Astrocyte (in vitro differentiated cells and primary cell): ENCODE measurements at regions not wholly inside any gene's neighbourhood (a gene's known extent, or its start where the extent isn't known, plus 50 kb on each side); places are given as distances from the start of the nearest gene placed in this dataset.
A peak's percentile ranks its signal among the peaks of the same experiment; 100 is the strongest.

ENCODE experiments used
- DNase-seq: peaks from one replicate; pipeline ENCODE4 v3.0.0-alpha.2; 2010; ENCODE audit warnings: low read depth
- FAIRE-seq: peaks from 2 replicates; lab custom pipeline; 2011; peaks lifted over from hg19 to GRCh38; lab: Jason Lieb, UNC
- H2AFZ ChIP-seq: 2 replicates; pipeline ENCODE4 v1.6.0; 2012; ENCODE audit warnings: low read depth, low read length, inconsistent platforms
- H3K27ac ChIP-seq: 2 replicates; pipeline ENCODE4 v1.5.1; 2011; ENCODE audit warnings: low read depth, low read length, inconsistent platforms
- H3K27me3 ChIP-seq: 2 replicates; pipeline ENCODE4 v1.6.0; 2011; ENCODE audit warnings: low read length, inconsistent platforms; ENCODE audit not compliant: insufficient read depth
- H3K36me3 ChIP-seq: 2 replicates; pipeline ENCODE4 v1.5.1; 2011; ENCODE audit warnings: low read length, inconsistent platforms; ENCODE audit not compliant: insufficient read depth
- H3K4me1 ChIP-seq: 2 replicates; pipeline ENCODE4 v1.5.1; 2011; ENCODE audit warnings: low read length, inconsistent platforms; ENCODE audit not compliant: insufficient read depth
- H3K4me2 ChIP-seq: 2 replicates; pipeline ENCODE4 v1.6.0; 2012; ENCODE audit warnings: low read length, inconsistent platforms
- H3K4me3 ChIP-seq: 2 replicates; pipeline ENCODE4 v1.5.1; 2011; ENCODE audit warnings: low read depth, mild to moderate bottlenecking, low read length, inconsistent platforms; ENCODE audit not compliant: insufficient read depth
- H3K79me2 ChIP-seq: 2 replicates; pipeline ENCODE4 v1.6.0; 2012; ENCODE audit warnings: mild to moderate bottlenecking, low read length, inconsistent platforms; ENCODE audit not compliant: insufficient read depth
- H3K9ac ChIP-seq: 2 replicates; pipeline ENCODE4 v1.6.0; 2012; ENCODE audit warnings: mild to moderate bottlenecking, low read length, inconsistent platforms
- H3K9me3 ChIP-seq: 2 replicates; pipeline ENCODE4 v1.5.1; 2012; ENCODE audit warnings: low read depth, mild to moderate bottlenecking, low read length, inconsistent platforms; ENCODE audit not compliant: insufficient read depth
- H4K20me1 ChIP-seq: 2 replicates; pipeline ENCODE4 v1.6.0; 2012; ENCODE audit warnings: low read length, inconsistent platforms; ENCODE audit not compliant: insufficient read depth
- H3K27ac Mint-ChIP-seq: one replicate; pipeline ENCODE4 v1.8.0; 2021; ENCODE audit warnings: mild to moderate bottlenecking, mixed read lengths; ENCODE audit not compliant: unreplicated experiment
- H3K27me3 Mint-ChIP-seq: one replicate; pipeline ENCODE4 v1.8.0; 2021; ENCODE audit warnings: low read depth, mixed read lengths; ENCODE audit not compliant: unreplicated experiment
- H3K36me3 Mint-ChIP-seq: one replicate; pipeline ENCODE4 v1.8.0; 2021; ENCODE audit warnings: low read depth, mixed read lengths; ENCODE audit not compliant: unreplicated experiment
- H3K4me1 Mint-ChIP-seq: one replicate; pipeline ENCODE4 v1.8.0; 2021; ENCODE audit warnings: low read depth, mixed read lengths; ENCODE audit not compliant: unreplicated experiment
- H3K4me3 Mint-ChIP-seq: one replicate; pipeline ENCODE4 v1.8.0; 2021; ENCODE audit warnings: mild to moderate bottlenecking, moderate library complexity, mixed read lengths; ENCODE audit not compliant: unreplicated experiment
- H3K9me3 Mint-ChIP-seq: one replicate; pipeline ENCODE4 v1.8.0; 2021; ENCODE audit warnings: mild to moderate bottlenecking, mixed read lengths; ENCODE audit not compliant: unreplicated experiment
- EZH2 ChIP-seq: IDR thresholded peaks from 2 replicates; pipeline ENCODE4 v1.6.1; 2012; ENCODE audit warnings: mild to moderate bottlenecking, low read length, inconsistent platforms; ENCODE audit not compliant: insufficient read depth
- TF ChIP-seq, protein P1 (sequence below): IDR thresholded peaks from 2 replicates; pipeline ENCODE4 v1.5.1; 2011; ENCODE audit warnings: low read depth, mild to moderate bottlenecking, inconsistent platforms, low read length, moderate library complexity; ENCODE audit not compliant: insufficient read depth

DNA sequence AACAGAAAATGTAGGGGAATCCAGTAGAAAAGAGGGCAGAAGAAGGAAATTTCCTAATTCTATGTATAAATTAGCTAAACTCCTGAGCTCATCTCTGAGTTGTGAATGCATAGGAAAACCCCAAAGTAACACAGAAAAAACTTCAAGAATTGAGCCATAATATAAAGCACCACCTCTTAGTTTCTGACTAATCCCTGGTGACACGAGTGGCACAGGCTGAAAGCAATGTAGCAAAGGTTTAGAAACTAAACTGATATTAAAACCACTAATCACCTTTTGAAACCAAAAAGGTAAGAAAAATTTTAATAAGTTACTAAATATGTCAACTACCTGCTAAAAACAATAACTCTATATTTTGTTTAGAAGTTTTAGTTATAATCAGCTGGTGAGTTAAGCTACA is 255.6 kb upstream of the NECTIN3 start:
- H3K9me3 Mint-ChIP-seq = no peaks in the 10 kb centered on the region
- Histone ChIP-seq H3K27ac (no peak overlapping the region), H4K20me1 (no peaks in the 10 kb centered on the region), H3K36me3 (no peaks in the 10 kb centered on the region), H3K4me1 (peaks cover 30% of the 10 kb centered on the region), H3K4me2 (peak overlapping the region; percentile 1), H3K79me2 (no peaks in the 10 kb centered on the region), H3K9me3 (no peaks in the 10 kb centered on the region), H2AFZ (no peak overlapping the region), H3K27me3 (no peaks in the 10 kb centered on the region), H3K9ac (no peak overlapping the region), H3K4me3 (no peak overlapping the region)
- H3K27me3 Mint-ChIP-seq = no peaks in the 10 kb centered on the region
- H3K4me3 Mint-ChIP-seq = no peak overlapping the region
- FAIRE-seq = no peak
- no peaks in the 10 kb centered on the region for H3K36me3 Mint-ChIP-seq
- TF ChIP-seq EZH2 = no peak
- TF ChIP-seq, protein P1, sequence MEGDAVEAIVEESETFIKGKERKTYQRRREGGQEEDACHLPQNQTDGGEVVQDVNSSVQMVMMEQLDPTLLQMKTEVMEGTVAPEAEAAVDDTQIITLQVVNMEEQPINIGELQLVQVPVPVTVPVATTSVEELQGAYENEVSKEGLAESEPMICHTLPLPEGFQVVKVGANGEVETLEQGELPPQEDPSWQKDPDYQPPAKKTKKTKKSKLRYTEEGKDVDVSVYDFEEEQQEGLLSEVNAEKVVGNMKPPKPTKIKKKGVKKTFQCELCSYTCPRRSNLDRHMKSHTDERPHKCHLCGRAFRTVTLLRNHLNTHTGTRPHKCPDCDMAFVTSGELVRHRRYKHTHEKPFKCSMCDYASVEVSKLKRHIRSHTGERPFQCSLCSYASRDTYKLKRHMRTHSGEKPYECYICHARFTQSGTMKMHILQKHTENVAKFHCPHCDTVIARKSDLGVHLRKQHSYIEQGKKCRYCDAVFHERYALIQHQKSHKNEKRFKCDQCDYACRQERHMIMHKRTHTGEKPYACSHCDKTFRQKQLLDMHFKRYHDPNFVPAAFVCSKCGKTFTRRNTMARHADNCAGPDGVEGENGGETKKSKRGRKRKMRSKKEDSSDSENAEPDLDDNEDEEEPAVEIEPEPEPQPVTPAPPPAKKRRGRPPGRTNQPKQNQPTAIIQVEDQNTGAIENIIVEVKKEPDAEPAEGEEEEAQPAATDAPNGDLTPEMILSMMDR = no peak
- peaks cover 41% of the 10 kb centered on the region for H3K4me1 Mint-ChIP-seq
- H3K27ac Mint-ChIP-seq = peak overlapping the region; percentile 88
- DNase-seq = no peak

DNA sequence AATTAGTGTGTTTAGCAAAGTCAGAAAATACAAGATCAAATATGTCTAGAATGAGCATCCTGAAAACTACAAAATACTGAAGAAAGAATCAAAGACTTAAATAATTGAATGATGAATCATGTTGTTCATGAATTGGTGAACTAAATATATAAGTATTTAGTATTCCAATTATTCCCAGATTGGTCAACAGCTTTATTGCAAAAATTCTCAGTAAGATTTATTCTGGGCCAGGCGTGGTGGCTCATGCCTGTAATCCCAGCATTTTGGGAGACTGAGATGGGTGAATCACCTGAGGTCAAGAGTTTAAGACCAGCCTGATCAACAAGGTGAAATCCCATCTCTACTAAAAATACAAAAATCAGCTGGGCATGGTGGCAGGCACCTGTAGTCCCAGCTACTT is 250.0 kb upstream of the NECTIN3 start:
- H3K4me1 ChIP-seq = no peaks in the 10 kb centered on the region
- H3K79me2 ChIP-seq = no peaks in the 10 kb centered on the region
- H3K27ac ChIP-seq = no peak overlapping the region
- H3K9ac ChIP-seq = no peak overlapping the region
- H3K9me3 ChIP-seq = no peaks in the 10 kb centered on the region
- no peaks in the 10 kb centered on the region for H3K27me3 ChIP-seq
- Mint-ChIP-seq H3K27me3 (no peaks in the 10 kb centered on the region), H3K27ac (no peak overlapping the region), H3K4me1 (no peaks in the 10 kb centered on the region), H3K4me3 (no peak overlapping the region), H3K36me3 (no peaks in the 10 kb centered on the region), H3K9me3 (no peaks in the 10 kb centered on the region)
- H3K4me2 ChIP-seq = no peak overlapping the region
- H3K36me3 ChIP-seq = no peaks in the 10 kb centered on the region
- H3K4me3 ChIP-seq = no peak overlapping the region
- H4K20me1 ChIP-seq = no peaks in the 10 kb centered on the region
- DNase-seq = no peak
- TF ChIP-seq, protein P1 = no peak
- TF ChIP-seq EZH2 = no peak
- H2AFZ ChIP-seq = no peak overlapping the region
- no peak for FAIRE-seq

DNA sequence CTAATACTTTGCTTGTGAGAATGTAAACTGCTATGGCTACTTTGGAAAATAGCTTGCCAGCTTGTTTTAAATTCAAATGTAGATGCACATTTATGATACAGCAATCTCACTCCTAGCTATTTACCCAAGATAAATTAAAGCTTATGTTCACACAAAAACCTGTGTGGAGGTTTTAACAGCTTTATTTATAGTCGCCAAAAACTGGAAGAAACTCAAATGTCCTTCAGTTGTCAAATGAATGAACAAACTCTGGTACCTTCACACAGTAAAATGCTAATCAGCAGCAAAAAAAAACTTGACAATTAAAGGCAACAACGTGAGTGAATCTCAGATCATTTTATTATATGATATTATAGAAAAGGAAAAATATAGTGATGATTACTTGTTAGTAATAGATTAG is 248.6 kb upstream of the NECTIN3 start:
- H3K27ac Mint-ChIP-seq = no peak overlapping the region
- H3K36me3 Mint-ChIP-seq = no peaks in the 10 kb centered on the region
- DNase-seq = no peak
- Histone ChIP-seq H3K27me3 (no peaks in the 10 kb centered on the region), H3K9me3 (no peaks in the 10 kb centered on the region), H3K36me3 (no peaks in the 10 kb centered on the region), H3K79me2 (no peaks in the 10 kb centered on the region), H3K27ac (no peak overlapping the region), H3K4me2 (no peak overlapping the region), H2AFZ (no peak overlapping the region), H4K20me1 (no peaks in the 10 kb centered on the region), H3K9ac (no peak overlapping the region), H3K4me1 (no peaks in the 10 kb centered on the region), H3K4me3 (no peak overlapping the region)
- TF ChIP-seq, protein P1 = no peak
- no peak for TF ChIP-seq EZH2
- H3K27me3 Mint-ChIP-seq = no peaks in the 10 kb centered on the region
- no peaks in the 10 kb centered on the region for H3K4me1 Mint-ChIP-seq
- H3K9me3 Mint-ChIP-seq = no peaks in the 10 kb centered on the region
- FAIRE-seq = no peak
- H3K4me3 Mint-ChIP-seq = no peak overlapping the region
